Fibroblast of the aortic adventitia (primary cell): ENCODE measurements at regions not wholly inside any gene's neighbourhood (a gene's known extent, or its start where the extent isn't known, plus 50 kb on each side); places are given as distances from the start of the nearest gene placed in this dataset.

Experiments
- DNase-seq: peaks from one replicate; pipeline ENCODE4 v3.0.0-alpha.2; 2010; ENCODE audit warnings: low read depth
- H3K4me3 ChIP-seq: 2 replicates; pipeline ENCODE4 v1.5.1; 2011; ENCODE audit warnings: low read depth, mild to moderate bottlenecking, control low read depth, low read length, moderate library complexity
- TF ChIP-seq, protein P1 (sequence below): IDR thresholded peaks from 2 replicates; pipeline ENCODE4 v1.5.1; 2011; ENCODE audit warnings: mild to moderate bottlenecking, low read length, control low read depth, inconsistent platforms; ENCODE audit not compliant: insufficient read depth

- H3K4me3 ChIP-seq, result no peak overlapping the region
- no peak for DNase-seq
- TF ChIP-seq, protein P1, sequence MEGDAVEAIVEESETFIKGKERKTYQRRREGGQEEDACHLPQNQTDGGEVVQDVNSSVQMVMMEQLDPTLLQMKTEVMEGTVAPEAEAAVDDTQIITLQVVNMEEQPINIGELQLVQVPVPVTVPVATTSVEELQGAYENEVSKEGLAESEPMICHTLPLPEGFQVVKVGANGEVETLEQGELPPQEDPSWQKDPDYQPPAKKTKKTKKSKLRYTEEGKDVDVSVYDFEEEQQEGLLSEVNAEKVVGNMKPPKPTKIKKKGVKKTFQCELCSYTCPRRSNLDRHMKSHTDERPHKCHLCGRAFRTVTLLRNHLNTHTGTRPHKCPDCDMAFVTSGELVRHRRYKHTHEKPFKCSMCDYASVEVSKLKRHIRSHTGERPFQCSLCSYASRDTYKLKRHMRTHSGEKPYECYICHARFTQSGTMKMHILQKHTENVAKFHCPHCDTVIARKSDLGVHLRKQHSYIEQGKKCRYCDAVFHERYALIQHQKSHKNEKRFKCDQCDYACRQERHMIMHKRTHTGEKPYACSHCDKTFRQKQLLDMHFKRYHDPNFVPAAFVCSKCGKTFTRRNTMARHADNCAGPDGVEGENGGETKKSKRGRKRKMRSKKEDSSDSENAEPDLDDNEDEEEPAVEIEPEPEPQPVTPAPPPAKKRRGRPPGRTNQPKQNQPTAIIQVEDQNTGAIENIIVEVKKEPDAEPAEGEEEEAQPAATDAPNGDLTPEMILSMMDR, result no peak
Measured at GRCh38 chr14:101065696-101066694, 162.5 kb upstream of the RTL1 start.

- no peak overlapping the region for H3K4me3 ChIP-seq
- DNase-seq, result no peak
- TF ChIP-seq, protein P1, result no peak
Measured at GRCh38 chr14:101066826-101067510, 163.4 kb upstream of the RTL1 start.

- no peak for DNase-seq
- TF ChIP-seq, protein P1, result no peak
- H3K4me3 ChIP-seq, result no peak overlapping the region
Measured at GRCh38 chr14:101068313-101069227, 165.0 kb upstream of the RTL1 start.

GRCh38 chr14:101069228-101069549 lies 165.7 kb upstream of the RTL1 start:
- TF ChIP-seq, protein P1, result no peak
- no peak overlapping the region for H3K4me3 ChIP-seq
- no peak for DNase-seq

DNA sequence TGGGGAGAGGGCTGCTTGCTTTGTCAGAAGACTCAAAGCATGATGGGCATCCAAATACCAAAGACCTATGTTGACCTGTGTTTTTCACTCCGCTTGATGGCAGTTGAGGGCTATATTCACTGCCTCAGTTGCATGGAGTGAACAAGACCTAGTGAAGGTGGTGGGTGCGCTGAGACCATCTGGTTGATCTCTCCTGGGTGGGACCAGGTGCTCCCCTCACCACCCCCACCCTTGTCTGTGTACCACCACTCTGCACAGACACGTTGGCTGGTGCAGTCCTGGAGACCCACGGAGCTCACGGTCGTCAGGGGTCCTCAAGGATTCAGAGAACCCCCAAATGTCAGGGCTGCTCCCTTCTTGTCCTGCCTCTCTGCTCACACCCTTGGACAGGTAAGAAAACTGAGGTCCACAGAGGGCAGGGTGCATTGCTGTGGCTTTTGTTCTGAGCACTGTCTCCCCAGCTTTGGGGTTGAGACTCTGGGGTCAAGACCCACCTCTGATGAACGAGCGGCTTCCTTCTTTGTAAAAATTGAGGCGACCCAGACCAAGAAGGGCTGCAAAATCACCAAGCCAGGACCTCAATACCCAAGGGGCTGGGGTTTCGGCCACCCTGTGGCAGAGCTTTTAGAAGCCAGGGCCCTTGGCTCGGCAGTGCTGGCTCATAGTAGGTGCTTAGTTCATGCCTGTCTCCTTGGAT lies 166.3 kb upstream of the RTL1 start:
- TF ChIP-seq, protein P1, result no peak
- H3K4me3 ChIP-seq, result no peak overlapping the region
- DNase-seq, result no peak
